ENCODE measurements at regions not wholly inside any gene's neighbourhood (a gene's known extent, or its start where the extent isn't known, plus 50 kb on each side); places are given as distances from the start of the nearest gene placed in this dataset.

- H3K9ac ChIP-seq (ENCODE audit: low read depth in 1 of 2, low read length in 2 of 2): no peak overlapping the region
- H3K27ac ChIP-seq (ENCODE audit: low read depth in 2 of 2, low read length in 2 of 2): no peak overlapping the region
- no peaks in the 10 kb centered on the region for H3K36me3 ChIP-seq (ENCODE audit: control insufficient read depth in 2 of 2, insufficient read depth in 2 of 2, low read length in 2 of 2)
- H3K4me1 ChIP-seq (ENCODE audit: control insufficient read depth in 2 of 2, insufficient read depth in 2 of 2, low read length in 2 of 2): no peaks in the 10 kb centered on the region
- no peaks in the 10 kb centered on the region for H3K27me3 ChIP-seq (ENCODE audit: control insufficient read depth in 2 of 2, insufficient read depth in 2 of 2, low read length in 2 of 2)
- H3K9me3 ChIP-seq (ENCODE audit: control insufficient read depth in 2 of 2, low read length in 2 of 2): no peaks in the 10 kb centered on the region
- H3K4me3 ChIP-seq (ENCODE audit: low read length in 2 of 2): no peak overlapping the region
These were observed 556.7 kb upstream of the TLE4 start for GRCh38 chr9:79014929-79015699.

- Histone ChIP-seq H3K9me3 (ENCODE audit: control insufficient read depth in 2 of 2, low read length in 2 of 2) (no peaks in the 10 kb centered on the region), H3K36me3 (ENCODE audit: control insufficient read depth in 2 of 2, insufficient read depth in 2 of 2, low read length in 2 of 2) (no peaks in the 10 kb centered on the region), H3K27ac (ENCODE audit: low read depth in 2 of 2, low read length in 2 of 2) (no peak overlapping the region), H3K4me3 (ENCODE audit: low read length in 2 of 2) (no peak overlapping the region), H3K4me1 (ENCODE audit: control insufficient read depth in 2 of 2, insufficient read depth in 2 of 2, low read length in 2 of 2) (no peaks in the 10 kb centered on the region), H3K27me3 (ENCODE audit: control insufficient read depth in 2 of 2, insufficient read depth in 2 of 2, low read length in 2 of 2) (no peaks in the 10 kb centered on the region), H3K9ac (ENCODE audit: low read depth in 1 of 2, low read length in 2 of 2) (no peak overlapping the region)
These were observed 555.8 kb upstream of the TLE4 start for GRCh38 chr9:79015951-79016350.

- H3K4me3 ChIP-seq (ENCODE audit: low read length in 2 of 2): no peak overlapping the region
- H3K4me1 ChIP-seq (ENCODE audit: control insufficient read depth in 2 of 2, insufficient read depth in 2 of 2, low read length in 2 of 2): no peaks in the 10 kb centered on the region
- no peak overlapping the region for H3K27ac ChIP-seq (ENCODE audit: low read depth in 2 of 2, low read length in 2 of 2)
- no peaks in the 10 kb centered on the region for H3K27me3 ChIP-seq (ENCODE audit: control insufficient read depth in 2 of 2, insufficient read depth in 2 of 2, low read length in 2 of 2)
- H3K36me3 ChIP-seq (ENCODE audit: control insufficient read depth in 2 of 2, insufficient read depth in 2 of 2, low read length in 2 of 2): no peaks in the 10 kb centered on the region
- no peak overlapping the region for H3K9ac ChIP-seq (ENCODE audit: low read depth in 1 of 2, low read length in 2 of 2)
- H3K9me3 ChIP-seq (ENCODE audit: control insufficient read depth in 2 of 2, low read length in 2 of 2): no peaks in the 10 kb centered on the region
These were observed 551.5 kb upstream of the TLE4 start for GRCh38 chr9:79020276-79020675.

- H3K9me3 ChIP-seq (ENCODE audit: control insufficient read depth in 2 of 2, low read length in 2 of 2): no peaks in the 10 kb centered on the region
- no peaks in the 10 kb centered on the region for H3K27me3 ChIP-seq (ENCODE audit: control insufficient read depth in 2 of 2, insufficient read depth in 2 of 2, low read length in 2 of 2)
- no peaks in the 10 kb centered on the region for H3K4me1 ChIP-seq (ENCODE audit: control insufficient read depth in 2 of 2, insufficient read depth in 2 of 2, low read length in 2 of 2)
- no peaks in the 10 kb centered on the region for H3K36me3 ChIP-seq (ENCODE audit: control insufficient read depth in 2 of 2, insufficient read depth in 2 of 2, low read length in 2 of 2)
- no peak overlapping the region for H3K9ac ChIP-seq (ENCODE audit: low read depth in 1 of 2, low read length in 2 of 2)
- H3K4me3 ChIP-seq (ENCODE audit: low read length in 2 of 2): no peak overlapping the region
- no peak overlapping the region for H3K27ac ChIP-seq (ENCODE audit: low read depth in 2 of 2, low read length in 2 of 2)
These were observed 550.7 kb upstream of the TLE4 start for GRCh38 chr9:79021084-79021483.

GRCh38 chr9:79023134-79023580 lies 548.6 kb upstream of the TLE4 start:
- Histone ChIP-seq H3K9ac (ENCODE audit: low read depth in 1 of 2, low read length in 2 of 2) (no peak overlapping the region), H3K27ac (ENCODE audit: low read depth in 2 of 2, low read length in 2 of 2) (no peak overlapping the region), H3K36me3 (ENCODE audit: control insufficient read depth in 2 of 2, insufficient read depth in 2 of 2, low read length in 2 of 2) (no peaks in the 10 kb centered on the region), H3K27me3 (ENCODE audit: control insufficient read depth in 2 of 2, insufficient read depth in 2 of 2, low read length in 2 of 2) (no peaks in the 10 kb centered on the region), H3K9me3 (ENCODE audit: control insufficient read depth in 2 of 2, low read length in 2 of 2) (no peaks in the 10 kb centered on the region), H3K4me1 (ENCODE audit: control insufficient read depth in 2 of 2, insufficient read depth in 2 of 2, low read length in 2 of 2) (no peaks in the 10 kb centered on the region), H3K4me3 (ENCODE audit: low read length in 2 of 2) (no peak overlapping the region)

GRCh38 chr9:79026316-79026715 lies 545.4 kb upstream of the TLE4 start:
- H3K36me3 ChIP-seq (ENCODE audit: control insufficient read depth in 2 of 2, insufficient read depth in 2 of 2, low read length in 2 of 2): no peaks in the 10 kb centered on the region
- no peaks in the 10 kb centered on the region for H3K9me3 ChIP-seq (ENCODE audit: control insufficient read depth in 2 of 2, low read length in 2 of 2)
- no peak overlapping the region for H3K27ac ChIP-seq (ENCODE audit: low read depth in 2 of 2, low read length in 2 of 2)

GRCh38 chr9:79028101-79028500 lies 543.7 kb upstream of the TLE4 start:
- Histone ChIP-seq H3K9me3 (ENCODE audit: control insufficient read depth in 2 of 2, low read length in 2 of 2) (no peaks in the 10 kb centered on the region), H3K36me3 (ENCODE audit: control insufficient read depth in 2 of 2, insufficient read depth in 2 of 2, low read length in 2 of 2) (no peaks in the 10 kb centered on the region), H3K27me3 (ENCODE audit: control insufficient read depth in 2 of 2, insufficient read depth in 2 of 2, low read length in 2 of 2) (no peaks in the 10 kb centered on the region), H3K4me3 (ENCODE audit: low read length in 2 of 2) (no peak overlapping the region), H3K27ac (ENCODE audit: low read depth in 2 of 2, low read length in 2 of 2) (no peak overlapping the region), H3K9ac (ENCODE audit: low read depth in 1 of 2, low read length in 2 of 2) (no peak overlapping the region), H3K4me1 (ENCODE audit: control insufficient read depth in 2 of 2, insufficient read depth in 2 of 2, low read length in 2 of 2) (no peaks in the 10 kb centered on the region)

More at GRCh38 chr9:79026316-79026715, 545.4 kb upstream of the TLE4 start:
- Histone ChIP-seq H3K4me1 (ENCODE audit: control insufficient read depth in 2 of 2, insufficient read depth in 2 of 2, low read length in 2 of 2) (no peaks in the 10 kb centered on the region), H3K4me3 (ENCODE audit: low read length in 2 of 2) (no peak overlapping the region), H3K9ac (ENCODE audit: low read depth in 1 of 2, low read length in 2 of 2) (no peak overlapping the region), H3K27me3 (ENCODE audit: control insufficient read depth in 2 of 2, insufficient read depth in 2 of 2, low read length in 2 of 2) (no peaks in the 10 kb centered on the region)

- Histone ChIP-seq H3K27me3 (ENCODE audit: control insufficient read depth in 2 of 2, insufficient read depth in 2 of 2, low read length in 2 of 2) (no peaks in the 10 kb centered on the region), H3K4me3 (ENCODE audit: low read length in 2 of 2) (no peak overlapping the region), H3K9me3 (ENCODE audit: control insufficient read depth in 2 of 2, low read length in 2 of 2) (no peaks in the 10 kb centered on the region), H3K27ac (ENCODE audit: low read depth in 2 of 2, low read length in 2 of 2) (no peak overlapping the region), H3K4me1 (ENCODE audit: control insufficient read depth in 2 of 2, insufficient read depth in 2 of 2, low read length in 2 of 2) (no peaks in the 10 kb centered on the region), H3K9ac (ENCODE audit: low read depth in 1 of 2, low read length in 2 of 2) (no peak overlapping the region), H3K36me3 (ENCODE audit: control insufficient read depth in 2 of 2, insufficient read depth in 2 of 2, low read length in 2 of 2) (no peaks in the 10 kb centered on the region)
These were observed 537.2 kb upstream of the TLE4 start for GRCh38 chr9:79034583-79034982.

- Histone ChIP-seq H3K36me3 (ENCODE audit: control insufficient read depth in 2 of 2, insufficient read depth in 2 of 2, low read length in 2 of 2) (no peaks in the 10 kb centered on the region), H3K9ac (ENCODE audit: low read depth in 1 of 2, low read length in 2 of 2) (no peak overlapping the region), H3K4me3 (ENCODE audit: low read length in 2 of 2) (no peak overlapping the region), H3K27ac (ENCODE audit: low read depth in 2 of 2, low read length in 2 of 2) (no peak overlapping the region), H3K4me1 (ENCODE audit: control insufficient read depth in 2 of 2, insufficient read depth in 2 of 2, low read length in 2 of 2) (no peaks in the 10 kb centered on the region), H3K27me3 (ENCODE audit: control insufficient read depth in 2 of 2, insufficient read depth in 2 of 2, low read length in 2 of 2) (no peaks in the 10 kb centered on the region), H3K9me3 (ENCODE audit: control insufficient read depth in 2 of 2, low read length in 2 of 2) (no peaks in the 10 kb centered on the region)
These were observed 534.4 kb upstream of the TLE4 start for GRCh38 chr9:79037338-79037737.

- no peak overlapping the region for H3K27ac ChIP-seq (ENCODE audit: low read depth in 2 of 2, low read length in 2 of 2)
- H3K9ac ChIP-seq (ENCODE audit: low read depth in 1 of 2, low read length in 2 of 2): no peak overlapping the region
- H3K4me1 ChIP-seq (ENCODE audit: control insufficient read depth in 2 of 2, insufficient read depth in 2 of 2, low read length in 2 of 2): no peaks in the 10 kb centered on the region
- no peaks in the 10 kb centered on the region for H3K36me3 ChIP-seq (ENCODE audit: control insufficient read depth in 2 of 2, insufficient read depth in 2 of 2, low read length in 2 of 2)
- no peaks in the 10 kb centered on the region for H3K27me3 ChIP-seq (ENCODE audit: control insufficient read depth in 2 of 2, insufficient read depth in 2 of 2, low read length in 2 of 2)
- no peaks in the 10 kb centered on the region for H3K9me3 ChIP-seq (ENCODE audit: control insufficient read depth in 2 of 2, low read length in 2 of 2)
- H3K4me3 ChIP-seq (ENCODE audit: low read length in 2 of 2): no peak overlapping the region
These were observed 531.1 kb upstream of the TLE4 start for GRCh38 chr9:79040671-79041070.

Data from mucosa of rectum (tissue), 2 donors.